Suprapubic skin (tissue), 4 donors: ENCODE measurements at regions not wholly inside any gene's neighbourhood (a gene's known extent, or its start where the extent isn't known, plus 50 kb on each side); places are given as distances from the start of the nearest gene placed in this dataset.

Experiments
- DNase-seq, 2 donors: peaks; one replicate each; pipeline ENCODE4 v3.0.0-alpha.2; 2019; ENCODE audit warnings: low spot score in 2 of 2
- H3K27ac ChIP-seq: fragments of 200-600 bp; sonication (generic); one replicate; pipeline ENCODE4 v1.5.1; 2019
- H3K27me3 ChIP-seq: fragments of 200-600 bp; sonication (generic); one replicate; pipeline ENCODE4 v1.5.1; 2019
- H3K36me3 ChIP-seq: fragments of 200-600 bp; sonication (generic); one replicate; pipeline ENCODE4 v1.5.1; 2019
- H3K4me1 ChIP-seq: fragments of 200-600 bp; sonication (generic); one replicate; pipeline ENCODE4 v1.5.1; 2019
- H3K4me3 ChIP-seq: fragments of 200-600 bp; sonication (generic); one replicate; pipeline ENCODE4 v1.5.1; 2019; ENCODE audit warnings: mild to moderate bottlenecking
- H3K9me3 ChIP-seq: fragments of 200-600 bp; sonication (generic); one replicate; pipeline ENCODE4 v1.5.1; 2019
- CTCF ChIP-seq, 2 donors: fragments of 200-600 bp in 1 of 2; fragments of 450-650 bp in 1 of 2; sonication (generic) in 1 of 2; IDR thresholded peaks; one replicate each; pipeline ENCODE4 v1.5.1; 2016 to 2019; ENCODE audit warnings: antibody characterized with exemption in 2 of 2, mild to moderate bottlenecking in 1 of 2, moderate library complexity in 1 of 2
- EP300 ChIP-seq: sonication (generic); formaldehyde crosslinking; IDR thresholded peaks from one replicate; pipeline ENCODE4 v1.6.1; 2017; ENCODE audit warnings: antibody characterized with exemption
- POLR2A ChIP-seq, 2 donors: fragments of 450-650 bp; IDR thresholded peaks; one replicate each; pipeline ENCODE4 v1.6.1; 2017; ENCODE audit warnings: antibody characterized with exemption in 2 of 2, mild to moderate bottlenecking in 2 of 2, moderate library complexity in 2 of 2
- POLR2AphosphoS5 ChIP-seq, 3 donors: sonication (generic); formaldehyde crosslinking; IDR thresholded peaks; one replicate each; pipeline ENCODE4 v1.6.1; 2017; ENCODE audit warnings: antibody characterized with exemption in 3 of 3
- WGBS: methylation state at CpG from one replicate; pipeline ENCODE4 v1.1.5; 2018; 5-methylcytosine and 5-hydroxymethylcytosine counted together

- DNase-seq, result no peak
- WGBS, result 90% methylated on average over 6 of the region's 6 CpGs
- TF ChIP-seq EP300 (no peak), CTCF (IDR thresholded peaks at IDR 0.05) (no peak), POLR2A (IDR thresholded peaks at IDR 0.05) (no peak), POLR2AphosphoS5 (IDR thresholded peaks at IDR 0.05) (no peak)
These were observed 328.8 kb downstream of the FOXO1 start for GRCh38 chr13:40337651-40338050.

GRCh38 chr13:40338217-40338616 lies 328.2 kb downstream of the FOXO1 start:
- TF ChIP-seq EP300, result no peak
- no peak for TF ChIP-seq POLR2A (IDR thresholded peaks at IDR 0.05)
- no peak for TF ChIP-seq POLR2AphosphoS5 (IDR thresholded peaks at IDR 0.05)
- no peak for TF ChIP-seq CTCF (IDR thresholded peaks at IDR 0.05)
- no peaks in the 10 kb centered on the region for H3K4me1 ChIP-seq
- no peaks in the 10 kb centered on the region for H3K27me3 ChIP-seq
- no peaks in the 10 kb centered on the region for H3K9me3 ChIP-seq
- no peak for DNase-seq
- H3K36me3 ChIP-seq, result no peaks in the 10 kb centered on the region
- H3K27ac ChIP-seq, result no peak overlapping the region
- 85% methylated on average over 5 of the region's 5 CpGs for WGBS
- no peak overlapping the region for H3K4me3 ChIP-seq

More at GRCh38 chr13:40337651-40338050, 328.8 kb downstream of the FOXO1 start:
- Histone ChIP-seq H3K27me3 (no peaks in the 10 kb centered on the region), H3K4me1 (no peaks in the 10 kb centered on the region), H3K36me3 (no peaks in the 10 kb centered on the region), H3K9me3 (no peaks in the 10 kb centered on the region), H3K27ac (no peak overlapping the region), H3K4me3 (no peak overlapping the region)

GRCh38 chr13:40340368-40341095 lies 325.9 kb downstream of the FOXO1 start:
- TF ChIP-seq POLR2A (IDR thresholded peaks at IDR 0.05) (no peak), POLR2AphosphoS5 (IDR thresholded peaks at IDR 0.05) (no peak), CTCF (IDR thresholded peaks at IDR 0.05) (no peak), EP300 (no peak)
- no peak for DNase-seq
- Histone ChIP-seq H3K36me3 (no peaks in the 10 kb centered on the region), H3K27me3 (no peaks in the 10 kb centered on the region), H3K27ac (no peak overlapping the region), H3K4me3 (no peak overlapping the region), H3K4me1 (no peaks in the 10 kb centered on the region), H3K9me3 (no peaks in the 10 kb centered on the region)
- WGBS, result 81% methylated on average over 6 of the region's 6 CpGs

- H3K27ac ChIP-seq, result no peak overlapping the region
- H3K4me1 ChIP-seq, result no peaks in the 10 kb centered on the region
- H3K9me3 ChIP-seq, result no peaks in the 10 kb centered on the region
- WGBS, result 90% methylated on average over 1 of the region's 1 CpG
- no peak for DNase-seq
- H3K4me3 ChIP-seq, result no peak overlapping the region
- H3K27me3 ChIP-seq, result no peaks in the 10 kb centered on the region
- H3K36me3 ChIP-seq, result no peaks in the 10 kb centered on the region
- no peak for TF ChIP-seq POLR2AphosphoS5 (IDR thresholded peaks at IDR 0.05)
- TF ChIP-seq CTCF (IDR thresholded peaks at IDR 0.05), result no peak
- no peak for TF ChIP-seq POLR2A (IDR thresholded peaks at IDR 0.05)
- TF ChIP-seq EP300, result no peak
These were observed 325.4 kb downstream of the FOXO1 start for GRCh38 chr13:40341096-40341471.

- H3K4me1 ChIP-seq, result no peaks in the 10 kb centered on the region
- H3K4me3 ChIP-seq, result no peak overlapping the region
- DNase-seq, result no peak
- no peaks in the 10 kb centered on the region for H3K9me3 ChIP-seq
- H3K27ac ChIP-seq, result no peak overlapping the region
- TF ChIP-seq EP300, result no peak
- TF ChIP-seq POLR2A (IDR thresholded peaks at IDR 0.05), result no peak
- TF ChIP-seq POLR2AphosphoS5 (IDR thresholded peaks at IDR 0.05), result no peak
- TF ChIP-seq CTCF (IDR thresholded peaks at IDR 0.05), result no peak
- H3K27me3 ChIP-seq, result no peaks in the 10 kb centered on the region
- WGBS, result 97% methylated on average over 3 of the region's 3 CpGs
- no peaks in the 10 kb centered on the region for H3K36me3 ChIP-seq
These were observed 324.9 kb downstream of the FOXO1 start for GRCh38 chr13:40341501-40341900.
